Vagina (tissue), 2 donors: ENCODE measurements at regions not wholly inside any gene's neighbourhood (a gene's known extent, or its start where the extent isn't known, plus 50 kb on each side); places are given as distances from the start of the nearest gene placed in this dataset.

Experiments
- DNase-seq, 2 donors: peaks; one replicate each; pipeline ENCODE4 v3.0.0-alpha.2; 2017; ENCODE audit errors: extremely low spot score in 2 of 2
- H3K27ac ChIP-seq: fragments of 200-600 bp; sonication (generic); one replicate; pipeline ENCODE4 v1.5.1; 2019
- H3K27me3 ChIP-seq: fragments of 200-600 bp; sonication (generic); one replicate; pipeline ENCODE4 v1.5.1; 2019
- H3K36me3 ChIP-seq, 2 donors: fragments of 200-600 bp; sonication (generic); one replicate each; pipeline ENCODE4 v1.5.1; 2017 to 2019
- H3K4me1 ChIP-seq: fragments of 200-600 bp; sonication (generic); one replicate; pipeline ENCODE4 v1.5.1; 2019
- H3K4me3 ChIP-seq, 2 donors: fragments of 200-600 bp; sonication (generic); 1 replicate in 1 of 2; 2 replicates in 1 of 2; pipeline ENCODE4 v1.5.1; 2016 to 2019
- H3K9me3 ChIP-seq: fragments of 200-600 bp; sonication (generic); one replicate; pipeline ENCODE4 v1.5.1; 2019
- POLR2A ChIP-seq, 2 donors: fragments of 450-650 bp; IDR thresholded peaks; one replicate each; pipeline ENCODE4 v1.6.1; 2017; ENCODE audit warnings: antibody characterized with exemption in 2 of 2, mild to moderate bottlenecking in 2 of 2, moderate library complexity in 2 of 2
- POLR2AphosphoS5 ChIP-seq, 2 donors: sonication (generic); formaldehyde crosslinking; IDR thresholded peaks; one replicate each; pipeline ENCODE4 v1.9.0; 2017; ENCODE audit warnings: antibody characterized with exemption in 2 of 2, mild to moderate bottlenecking in 2 of 2, low read depth in 1 of 2; ENCODE audit not compliant: insufficient read depth in 1 of 2
- intact Hi-C: fragments of 100-400 bp; cut with DNase I; formaldehyde crosslinking; loops from one replicate; pipeline ENCODE4 v1.15.1; 2023
- TF ChIP-seq, protein P1 (sequence below), 3 experiments: fragments of 450-650 bp in 2 of 3; fragments of 200-600 bp in 1 of 3; sonication (generic) in 1 of 3; IDR thresholded peaks; one replicate each; pipeline ENCODE4 v1.5.1; 2017 to 2019; ENCODE audit warnings: antibody characterized with exemption in 3 of 3, mild to moderate bottlenecking in 2 of 3, moderate library complexity in 2 of 3

DNA sequence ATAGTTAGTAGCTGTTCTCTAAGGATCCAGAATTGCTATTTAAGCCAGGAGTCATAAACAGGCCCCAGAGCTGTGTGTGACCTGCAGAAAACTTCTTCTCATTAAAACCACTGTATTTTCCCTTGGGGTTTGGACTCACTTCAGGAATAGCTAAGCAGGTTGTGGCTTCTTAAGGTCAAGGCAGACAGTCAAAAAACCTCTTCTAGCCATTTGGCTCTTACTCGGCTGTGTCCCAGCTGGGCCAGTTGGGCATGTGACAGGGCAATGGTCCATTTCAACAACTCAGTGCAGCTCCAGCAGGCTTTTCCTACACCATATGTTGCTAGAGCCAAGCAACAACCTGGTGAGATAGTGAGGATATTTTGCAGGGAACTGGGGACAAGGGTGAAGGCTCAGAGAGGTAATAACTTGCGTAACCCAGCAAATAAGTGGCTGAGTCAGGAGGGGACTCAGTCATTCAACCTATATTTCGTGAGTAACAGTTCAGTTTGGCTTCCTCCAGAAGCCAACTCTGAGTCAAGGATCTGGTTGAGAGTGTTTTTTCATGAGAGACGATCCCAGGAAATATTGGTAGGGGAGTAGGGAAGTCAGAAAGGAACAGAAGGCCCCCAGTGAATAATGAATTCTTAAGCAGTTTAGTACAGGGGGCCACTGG is 115.4 kb upstream of the PPP2R2B start:
- TF ChIP-seq, protein P1, sequence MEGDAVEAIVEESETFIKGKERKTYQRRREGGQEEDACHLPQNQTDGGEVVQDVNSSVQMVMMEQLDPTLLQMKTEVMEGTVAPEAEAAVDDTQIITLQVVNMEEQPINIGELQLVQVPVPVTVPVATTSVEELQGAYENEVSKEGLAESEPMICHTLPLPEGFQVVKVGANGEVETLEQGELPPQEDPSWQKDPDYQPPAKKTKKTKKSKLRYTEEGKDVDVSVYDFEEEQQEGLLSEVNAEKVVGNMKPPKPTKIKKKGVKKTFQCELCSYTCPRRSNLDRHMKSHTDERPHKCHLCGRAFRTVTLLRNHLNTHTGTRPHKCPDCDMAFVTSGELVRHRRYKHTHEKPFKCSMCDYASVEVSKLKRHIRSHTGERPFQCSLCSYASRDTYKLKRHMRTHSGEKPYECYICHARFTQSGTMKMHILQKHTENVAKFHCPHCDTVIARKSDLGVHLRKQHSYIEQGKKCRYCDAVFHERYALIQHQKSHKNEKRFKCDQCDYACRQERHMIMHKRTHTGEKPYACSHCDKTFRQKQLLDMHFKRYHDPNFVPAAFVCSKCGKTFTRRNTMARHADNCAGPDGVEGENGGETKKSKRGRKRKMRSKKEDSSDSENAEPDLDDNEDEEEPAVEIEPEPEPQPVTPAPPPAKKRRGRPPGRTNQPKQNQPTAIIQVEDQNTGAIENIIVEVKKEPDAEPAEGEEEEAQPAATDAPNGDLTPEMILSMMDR (IDR thresholded peaks at IDR 0.05), result no peak
- no peak for TF ChIP-seq POLR2A (IDR thresholded peaks at IDR 0.05)
- TF ChIP-seq POLR2AphosphoS5 (IDR thresholded peaks at IDR 0.05; ENCODE audit: insufficient read depth in 1 of 2, low read depth in 1 of 2), result no peak
- intact Hi-C loops, result no loop called here

DNA sequence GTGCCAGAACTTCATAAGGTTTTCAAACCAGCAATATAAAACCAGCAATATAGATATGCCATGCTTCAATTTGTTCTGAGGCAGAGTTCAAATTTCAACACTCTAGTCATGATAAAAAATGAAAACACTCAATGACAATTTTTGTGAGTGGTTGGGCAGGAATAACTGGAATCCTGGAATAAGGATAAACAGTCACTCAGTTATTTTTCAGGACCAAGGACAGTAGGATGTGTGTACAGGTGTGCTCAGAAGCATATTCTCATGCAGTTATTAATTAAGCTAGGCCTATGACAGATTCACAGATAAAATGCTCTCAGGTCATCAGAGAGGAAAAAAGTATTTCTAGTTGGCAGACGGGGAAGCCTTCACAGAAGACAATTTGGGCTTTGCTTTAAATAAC is 117.3 kb upstream of the PPP2R2B start:
- TF ChIP-seq, protein P1 (IDR thresholded peaks at IDR 0.05), result no peak
- TF ChIP-seq POLR2A (IDR thresholded peaks at IDR 0.05) (no peak), POLR2AphosphoS5 (IDR thresholded peaks at IDR 0.05; ENCODE audit: insufficient read depth in 1 of 2, low read depth in 1 of 2) (no peak)
- Histone ChIP-seq H3K36me3 (no peaks in the 10 kb centered on the region), H3K4me1 (no peaks in the 10 kb centered on the region), H3K27ac (no peak overlapping the region), H3K4me3 (no peak overlapping the region), H3K9me3 (no peaks in the 10 kb centered on the region), H3K27me3 (no peaks in the 10 kb centered on the region)
- intact Hi-C loops, result no loop called here
- no peak for DNase-seq

More for the DNA sequence above, 115.4 kb upstream of the PPP2R2B start:
- Histone ChIP-seq H3K27me3 (no peaks in the 10 kb centered on the region), H3K36me3 (no peaks in the 10 kb centered on the region), H3K4me1 (no peaks in the 10 kb centered on the region), H3K9me3 (no peaks in the 10 kb centered on the region), H3K4me3 (no peak overlapping the region), H3K27ac (no peak overlapping the region)
- no peak for DNase-seq

DNA sequence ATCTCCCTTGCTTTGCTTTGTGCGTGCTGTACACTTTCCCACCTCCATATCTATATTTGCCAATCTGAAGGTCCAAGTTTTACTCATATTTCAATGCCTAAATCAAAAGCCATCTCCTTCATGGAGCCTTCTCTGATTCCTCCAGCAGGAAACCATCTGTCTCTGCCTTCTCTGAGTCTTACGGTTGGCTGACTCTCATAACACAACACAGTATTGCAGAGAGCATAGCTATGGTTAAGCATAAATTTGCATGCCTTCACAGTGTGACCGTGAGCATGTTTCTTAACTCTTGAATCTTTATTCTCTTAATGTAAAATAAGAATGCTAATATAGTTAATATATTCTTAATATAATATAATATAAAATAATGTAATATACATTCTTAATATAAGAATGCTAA is 136.8 kb upstream of the PPP2R2B start:
- Histone ChIP-seq H3K36me3 (no peaks in the 10 kb centered on the region), H3K27me3 (no peaks in the 10 kb centered on the region), H3K27ac (no peak overlapping the region), H3K9me3 (no peaks in the 10 kb centered on the region), H3K4me3 (no peak overlapping the region), H3K4me1 (no peaks in the 10 kb centered on the region)
- intact Hi-C loops, result no loop called here
- no peak for DNase-seq
- TF ChIP-seq, protein P1 (IDR thresholded peaks at IDR 0.05), result no peak
- TF ChIP-seq POLR2A (IDR thresholded peaks at IDR 0.05), result no peak
- no peak for TF ChIP-seq POLR2AphosphoS5 (IDR thresholded peaks at IDR 0.05; ENCODE audit: insufficient read depth in 1 of 2, low read depth in 1 of 2)

DNA sequence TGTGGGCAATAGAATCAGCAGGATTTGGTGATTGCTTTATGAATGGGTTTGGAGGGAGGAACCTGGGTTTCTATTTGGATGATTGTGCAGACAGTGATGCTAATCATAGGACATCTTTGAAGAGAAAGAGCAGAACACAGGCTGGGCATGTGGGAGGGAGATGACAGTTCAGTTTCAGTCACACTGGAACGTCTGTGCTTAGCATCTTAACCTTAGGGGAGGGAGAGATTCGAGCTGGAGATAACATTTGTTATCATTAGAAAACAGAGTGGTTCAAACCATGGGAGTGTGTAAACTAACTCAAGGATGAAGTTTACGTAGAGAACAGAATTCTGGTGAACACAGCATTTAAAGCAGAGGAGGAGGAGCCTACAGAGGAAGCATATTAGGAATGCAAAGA is 138.6 kb upstream of the PPP2R2B start:
- Histone ChIP-seq H3K4me3 (no peak overlapping the region), H3K27me3 (no peaks in the 10 kb centered on the region), H3K9me3 (no peaks in the 10 kb centered on the region), H3K27ac (no peak overlapping the region), H3K4me1 (no peaks in the 10 kb centered on the region), H3K36me3 (no peaks in the 10 kb centered on the region)
- TF ChIP-seq, protein P1 (IDR thresholded peaks at IDR 0.05), result no peak
- TF ChIP-seq POLR2AphosphoS5 (IDR thresholded peaks at IDR 0.05; ENCODE audit: insufficient read depth in 1 of 2, low read depth in 1 of 2), result no peak
- no peak for TF ChIP-seq POLR2A (IDR thresholded peaks at IDR 0.05)
- DNase-seq, result no peak
- intact Hi-C loops, result no loop called here

DNA sequence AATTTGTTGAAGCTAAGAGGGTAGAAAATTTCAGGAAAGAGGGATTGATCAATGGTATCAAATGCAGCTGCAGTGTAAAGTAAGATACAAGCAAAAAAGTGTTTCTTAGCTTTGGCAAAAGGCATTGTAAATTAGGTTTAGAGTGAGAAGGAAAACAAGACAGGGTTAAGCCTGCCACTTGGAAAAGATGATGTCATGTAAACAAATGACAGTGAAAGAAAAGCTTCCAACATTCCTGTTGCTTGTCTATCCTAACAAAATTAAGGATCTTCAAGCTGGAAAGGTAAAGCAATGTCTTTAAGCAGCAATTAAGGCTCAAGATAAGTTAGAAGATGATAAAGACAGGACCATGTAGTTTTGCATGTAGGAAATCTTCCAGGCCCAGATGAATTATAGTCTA is 139.1 kb upstream of the PPP2R2B start:
- intact Hi-C loops, result no loop called here
- TF ChIP-seq POLR2A (IDR thresholded peaks at IDR 0.05) (no peak), POLR2AphosphoS5 (IDR thresholded peaks at IDR 0.05; ENCODE audit: insufficient read depth in 1 of 2, low read depth in 1 of 2) (no peak)
- TF ChIP-seq, protein P1 (IDR thresholded peaks at IDR 0.05), result no peak
- Histone ChIP-seq H3K36me3 (no peaks in the 10 kb centered on the region), H3K4me3 (no peak overlapping the region), H3K9me3 (no peaks in the 10 kb centered on the region), H3K4me1 (no peaks in the 10 kb centered on the region), H3K27ac (no peak overlapping the region), H3K27me3 (no peaks in the 10 kb centered on the region)
- DNase-seq, result no peak
